HG02759 (cell line): ENCODE measurements at regions not wholly inside any gene's neighbourhood (a gene's known extent, or its start where the extent isn't known, plus 50 kb on each side); places are given as distances from the start of the nearest gene placed in this dataset.
A peak's percentile ranks its signal among the peaks of the same experiment; 100 is the strongest.
"Not testable (repeated sequence)": the region's sequence is repeated elsewhere in the genome, so short reads cannot be mapped to it uniquely, and the experiment has no call there.

Experiments used
- ATAC-seq: cut with Tn5 transposase; IDR thresholded peaks from one replicate; pipeline ENCODE4 v1.9.1; 2021; ENCODE audit warnings: mild to moderate bottlenecking, moderate library complexity; ENCODE audit not compliant: unreplicated experiment

- no peak for ATAC-seq
Measured at GRCh38 chrY:19059733-19060132, 286.2 kb upstream of the HSFY2 start.

- no peak for ATAC-seq
Measured at GRCh38 chrY:19058831-19059370, 285.4 kb upstream of the HSFY2 start.

DNA sequence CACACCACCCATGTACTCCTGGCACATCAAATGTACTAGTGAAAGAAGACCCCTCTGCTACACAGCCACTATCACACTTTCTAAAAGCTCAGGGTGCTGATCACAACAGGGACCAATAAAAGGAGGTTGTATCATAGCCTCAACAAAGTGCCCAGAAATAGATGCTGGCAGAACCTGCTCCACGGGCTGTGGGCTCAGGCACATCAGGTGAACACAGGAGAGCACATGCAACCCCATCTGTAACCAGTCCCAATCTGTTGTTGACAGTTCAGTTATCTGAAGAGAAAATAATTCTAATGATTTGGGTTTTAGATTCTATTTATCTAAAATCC is 282.6 kb upstream of the HSFY2 start:
- no peak for ATAC-seq

DNA sequence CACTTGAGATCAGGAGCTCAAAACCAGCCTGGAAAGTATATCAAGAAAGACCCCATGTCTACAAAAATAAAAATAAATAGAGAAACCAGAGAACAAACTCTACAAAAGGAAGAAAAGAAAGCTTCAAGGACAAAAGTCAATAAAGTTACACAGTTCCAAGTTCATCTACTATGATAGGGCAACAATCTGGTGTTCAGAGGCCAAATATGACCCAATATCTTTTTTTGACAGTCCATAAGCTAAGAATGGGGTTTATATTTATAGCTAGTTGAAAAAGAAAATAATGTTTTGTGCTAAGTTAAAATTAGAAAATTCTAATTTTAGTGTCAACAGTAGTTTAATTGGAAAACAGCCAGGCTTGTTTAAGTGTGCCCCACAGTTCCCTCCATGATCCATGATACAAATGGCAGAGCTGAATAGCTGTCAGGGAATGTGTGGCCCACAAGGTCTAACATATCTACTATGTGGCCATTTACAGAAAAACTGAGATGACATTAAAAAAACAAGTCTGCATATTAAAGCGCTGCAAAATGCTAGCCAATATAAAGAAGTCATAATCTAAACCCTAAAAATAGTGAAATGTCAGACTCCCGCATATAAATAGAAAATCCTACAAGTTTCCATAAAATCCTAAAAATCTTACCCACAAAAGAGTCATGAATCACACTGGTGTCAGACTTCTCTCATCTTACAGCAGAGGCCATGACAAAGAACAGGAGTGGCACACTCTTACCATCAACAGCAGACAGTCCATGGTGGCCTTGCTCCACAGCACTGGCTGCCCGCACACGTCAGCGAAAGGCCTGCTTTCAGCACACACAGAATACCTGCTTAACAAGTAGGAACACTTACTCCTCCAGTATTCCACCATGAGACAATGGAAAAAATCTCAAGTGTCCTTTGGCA is 281.9 kb upstream of the HSFY2 start:
- ATAC-seq = no peak

GRCh38 chrY:19053806-19054205 is 280.3 kb upstream of the HSFY2 start:
- ATAC-seq = no peak

DNA sequence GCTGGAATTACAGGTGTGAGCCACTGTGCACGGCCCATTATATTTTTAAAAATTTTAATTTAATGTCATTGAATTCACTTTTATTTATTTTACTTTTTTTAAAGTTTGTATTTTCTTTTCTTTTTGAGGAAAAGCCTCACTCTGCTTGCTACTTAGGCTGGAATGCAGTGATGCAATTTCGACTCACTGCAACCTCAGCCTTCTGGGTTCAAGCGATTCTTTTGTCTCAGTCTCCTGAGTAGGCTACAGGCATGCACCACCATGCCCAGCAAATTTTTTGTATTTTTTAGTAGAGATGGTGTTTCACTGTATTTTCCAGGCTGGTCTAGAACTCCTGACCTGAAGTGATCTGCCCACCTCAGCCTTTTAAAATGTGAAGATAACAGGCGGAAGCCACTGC is 277.5 kb upstream of the HSFY2 start:
- no peak for ATAC-seq

DNA sequence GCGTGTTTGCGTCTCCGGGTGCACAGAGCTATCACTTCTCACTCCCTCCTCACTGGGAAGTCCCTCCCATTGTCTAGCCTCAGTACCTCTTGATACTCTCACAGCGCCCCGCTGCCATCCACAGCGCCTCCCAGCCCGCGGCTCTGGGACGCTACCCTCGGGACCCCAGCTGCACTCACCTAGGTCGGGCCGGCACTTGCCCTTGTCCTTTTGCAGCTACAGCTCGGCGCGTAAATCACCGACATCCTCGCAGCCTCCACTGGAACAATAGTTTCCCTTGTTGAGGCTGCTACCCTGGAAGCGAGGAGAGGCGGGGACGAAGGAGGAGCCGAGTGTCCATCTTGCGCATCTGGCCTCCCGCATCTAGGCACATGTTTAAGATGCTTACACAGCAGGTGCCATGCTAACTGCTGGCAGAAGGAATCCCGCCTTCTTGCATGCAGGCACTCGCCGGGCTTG is 269.5 kb upstream of the HSFY2 start:
- no peak for ATAC-seq

DNA sequence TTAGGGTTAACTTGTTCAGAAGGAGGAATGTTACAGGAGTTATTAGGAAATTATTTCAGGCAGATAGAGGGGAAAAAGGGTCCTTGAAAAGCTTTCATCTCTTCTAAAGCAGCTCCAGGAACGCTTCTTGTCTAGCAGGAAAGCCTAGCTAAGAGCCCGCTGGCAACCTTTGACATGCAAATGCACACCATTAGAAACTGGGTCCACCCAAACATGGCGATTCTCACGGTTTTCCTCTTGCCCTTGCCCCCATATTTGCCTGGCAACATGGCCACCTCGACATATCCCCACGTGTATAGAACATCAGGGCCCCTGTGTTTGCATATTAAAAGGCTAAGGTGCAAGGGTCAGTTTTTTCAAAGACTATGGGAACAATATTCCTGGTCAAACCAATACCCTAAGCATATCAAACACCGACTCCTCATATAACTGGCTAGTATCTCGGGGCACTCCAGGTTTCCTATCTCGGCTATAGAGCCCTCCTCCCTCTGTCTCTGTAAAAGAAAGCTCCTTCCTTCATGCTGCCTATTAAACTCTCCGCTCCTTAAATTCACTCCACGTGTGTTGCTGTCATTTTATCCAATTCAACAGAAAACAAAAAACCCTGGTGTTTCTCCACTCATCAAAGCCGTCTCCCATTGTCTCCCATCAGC is 268.9 kb upstream of the HSFY2 start:
- ATAC-seq = no peak

- no peak for ATAC-seq
Measured at GRCh38 chrY:19026631-19027030, 253.1 kb upstream of the HSFY2 start.

DNA sequence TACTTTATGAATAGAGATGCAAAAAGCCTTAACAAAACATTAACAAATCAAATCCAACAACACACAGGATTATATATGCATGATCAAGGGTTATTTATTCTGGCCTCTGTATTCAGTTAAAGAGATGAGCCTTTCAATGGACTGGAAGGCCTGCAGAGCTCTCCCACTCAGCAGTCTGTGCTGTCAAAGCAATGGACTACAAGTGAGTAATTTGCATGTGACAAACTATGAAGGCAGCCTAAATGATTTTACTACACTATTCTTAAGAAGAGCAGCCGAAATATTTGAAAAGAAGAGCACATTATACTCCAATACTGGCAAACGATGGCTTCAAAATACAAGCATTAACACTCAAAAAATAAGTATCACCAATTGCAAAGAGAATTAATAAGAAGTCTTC is 250.4 kb upstream of the HSFY2 start:
- no peak for ATAC-seq

DNA sequence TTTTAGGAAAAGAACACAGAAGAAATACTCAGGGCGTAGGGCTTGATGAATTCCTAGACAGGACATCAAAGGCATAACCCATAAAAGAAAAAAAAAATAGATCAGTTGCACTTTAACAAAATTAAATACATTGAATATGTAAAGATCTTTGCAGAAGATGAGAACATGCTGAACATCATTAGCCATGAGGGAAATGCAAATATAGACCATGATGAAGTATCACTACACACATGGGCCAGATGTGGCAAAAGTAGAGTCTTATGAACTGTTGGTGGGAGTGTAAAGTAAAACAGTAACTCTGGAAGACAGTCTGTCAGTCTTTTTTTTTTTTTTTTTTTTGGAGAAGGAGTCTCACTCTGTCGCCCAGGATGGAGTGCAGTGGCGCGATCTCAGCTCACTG is 246.7 kb upstream of the HSFY2 start:
- ATAC-seq = no peak

- ATAC-seq = no peak
Measured at GRCh38 chrY:19016990-19017389, 243.5 kb upstream of the HSFY2 start.

DNA sequence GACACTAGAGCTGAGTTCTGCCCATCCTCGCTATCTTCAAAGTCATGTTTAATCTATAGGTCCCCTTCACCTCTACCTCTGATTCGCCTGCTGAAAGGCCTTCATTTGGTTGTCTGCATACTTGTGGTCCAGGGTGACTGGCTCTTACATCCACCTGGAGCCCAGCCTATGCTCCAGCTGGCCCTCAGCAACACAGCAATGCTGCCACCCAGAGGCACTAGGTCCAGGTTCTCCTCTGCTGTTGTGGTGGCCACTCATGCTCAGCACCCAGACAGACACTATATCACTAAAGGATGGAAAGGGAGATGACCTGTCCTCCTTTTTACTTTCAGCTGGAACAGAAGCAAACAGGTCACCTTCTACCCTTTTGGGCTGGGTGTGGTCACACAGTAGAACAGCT is 242.3 kb upstream of the HSFY2 start:
- ATAC-seq = no peak

GRCh38 chrY:19015213-19015612 is 241.7 kb upstream of the HSFY2 start:
- ATAC-seq = no peak

DNA sequence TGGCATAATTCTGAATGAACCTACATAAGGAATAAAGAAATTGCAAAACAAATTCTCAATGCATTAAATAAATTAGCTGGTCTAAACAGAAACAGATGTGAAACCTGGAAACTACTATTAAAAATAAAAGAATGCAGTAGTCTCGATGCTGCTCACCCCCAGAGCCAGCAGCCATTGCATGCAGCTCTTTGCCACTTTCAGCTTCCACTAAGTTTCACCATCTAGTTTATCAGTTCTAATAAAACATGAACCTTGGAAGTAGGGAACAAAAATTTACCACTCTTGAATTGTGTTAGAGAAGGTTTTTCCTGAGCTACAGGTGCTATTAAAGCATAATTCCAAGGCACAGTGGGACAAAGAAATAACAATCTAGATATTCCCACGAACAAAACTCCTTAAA is 239.4 kb upstream of the HSFY2 start:
- ATAC-seq = no peak

GRCh38 chrY:19011605-19012090 is 238.1 kb upstream of the HSFY2 start:
- peak; percentile 76 for ATAC-seq

GRCh38 chrY:19006234-19006633 is 232.7 kb upstream of the HSFY2 start:
- ATAC-seq = no peak

DNA sequence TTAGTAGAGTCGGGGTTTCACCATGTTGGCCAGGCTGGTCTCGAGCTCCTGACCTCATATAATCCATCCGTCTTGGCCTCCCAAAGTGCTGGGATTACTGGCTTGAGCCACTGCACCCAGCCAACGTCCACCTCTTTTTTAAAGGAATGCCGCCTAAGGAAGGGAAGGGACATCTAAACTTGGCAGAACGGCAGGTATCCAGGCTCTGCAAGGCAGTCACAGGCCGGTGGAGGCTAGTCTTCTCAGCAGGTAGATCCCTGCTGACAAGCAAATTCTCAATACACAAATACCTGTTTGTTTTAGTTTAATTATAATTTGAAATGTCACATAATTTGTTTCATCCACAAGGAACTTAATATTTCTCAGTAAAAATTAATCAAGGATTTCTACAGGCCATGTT is 232.0 kb upstream of the HSFY2 start:
- ATAC-seq = no peak

- no peak for ATAC-seq
Measured at GRCh38 chrY:18997635-18998240, 224.2 kb upstream of the HSFY2 start.

DNA sequence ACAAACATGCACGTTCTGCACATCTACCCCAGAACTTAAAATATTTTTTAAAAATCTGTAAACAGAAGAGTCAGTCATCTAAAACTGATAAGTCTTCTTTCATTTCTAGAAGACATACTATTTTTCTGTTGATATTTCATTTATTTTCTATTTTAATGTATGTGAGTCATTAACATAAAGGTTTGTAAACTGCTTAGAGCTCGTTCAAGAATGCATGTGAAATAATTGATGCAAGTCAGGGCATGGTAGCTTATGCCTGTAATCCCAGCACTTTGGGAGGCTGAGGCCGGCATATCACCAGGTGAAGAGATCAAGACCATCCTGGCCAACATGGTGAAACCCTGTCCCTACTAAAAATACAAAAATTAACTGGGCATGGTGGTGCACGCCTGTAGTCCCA is 219.9 kb upstream of the HSFY2 start:
- ATAC-seq = no peak

DNA sequence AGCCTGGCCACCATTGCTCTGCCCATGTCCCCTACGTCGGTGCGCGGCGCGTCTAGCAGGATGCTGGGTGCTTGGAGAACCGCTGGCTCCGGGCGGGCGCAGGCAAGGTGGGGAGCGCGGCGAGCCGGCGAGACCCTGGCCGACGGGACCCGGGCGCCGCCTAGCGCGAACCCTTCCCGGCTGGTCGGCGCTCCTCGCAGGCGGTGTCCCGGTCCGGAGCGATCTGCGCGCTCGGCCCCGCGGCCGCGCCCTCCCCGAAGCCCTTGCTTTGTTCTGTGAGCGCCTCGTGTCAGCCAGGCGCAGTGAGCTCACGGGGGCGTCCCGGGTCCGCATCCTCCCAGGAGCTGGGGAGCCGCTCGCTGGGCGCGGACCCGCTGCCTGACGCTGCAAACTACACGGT is 219.1 kb upstream of the HSFY2 start:
- ATAC-seq = not testable (repeated sequence)

- no peak for ATAC-seq
Measured at GRCh38 chrY:18989356-18989755, 215.8 kb upstream of the HSFY2 start.
